WTC11 (cell line): ENCODE measurements at regions not wholly inside any gene's neighbourhood (a gene's known extent, or its start where the extent isn't known, plus 50 kb on each side); places are given as distances from the start of the nearest gene placed in this dataset.

Experiments
- ATAC-seq: fragments of 200-7000 bp; cut with Tn5 transposase; 2 replicates; pipeline ENCODE4 v1.10.0; 2021; ENCODE audit warnings: mild to moderate bottlenecking, moderate library complexity
- CTCF ChIA-PET: fragments of 300-600 bp; sonication (Branson Sonifier 250); formaldehyde crosslinking; loops from one replicate; lab custom pipeline; 2021; ENCODE audit warnings: antibody characterized with exemption; lab: Charles Lee
- POLR2A ChIA-PET: fragments of 350-600 bp; sonication (Branson Sonifier 250); formaldehyde crosslinking; loops from one replicate; lab custom pipeline; 2021; ENCODE audit warnings: antibody characterized with exemption; lab: Charles Lee
- DNase-seq: peaks from one replicate; pipeline ENCODE4 v3.0.0; 2021; ENCODE audit warnings: low spot score
- H3K27ac Mint-ChIP-seq: 2 replicates; pipeline ENCODE4 v1.8.0; 2021; ENCODE audit warnings: mixed read lengths
- H3K27me3 Mint-ChIP-seq: 2 replicates; pipeline ENCODE4 v1.8.0; 2021; ENCODE audit warnings: low read depth, mild to moderate bottlenecking, moderate library complexity, mixed read lengths
- H3K36me3 Mint-ChIP-seq: 2 replicates; pipeline ENCODE4 v1.8.0; 2021; ENCODE audit warnings: mixed read lengths
- H3K4me1 Mint-ChIP-seq: 2 replicates; pipeline ENCODE4 v1.8.0; 2022; ENCODE audit warnings: mixed read lengths
- H3K4me3 Mint-ChIP-seq: 2 replicates; pipeline ENCODE4 v1.8.0; 2021; ENCODE audit warnings: mild to moderate bottlenecking, moderate library complexity, mixed read lengths
- H3K9me3 Mint-ChIP-seq: 2 replicates; pipeline ENCODE4 v1.8.0; 2021; ENCODE audit warnings: mixed read lengths
- AR ChIP-seq: fragments of 250-450 bp; sonication (Bioruptor Pico); IDR thresholded peaks from 2 replicates; pipeline ENCODE4 v1.9.0; 2021; ENCODE audit warnings: mild to moderate bottlenecking
- ARID4B ChIP-seq: sonication (generic); formaldehyde crosslinking; IDR thresholded peaks from 2 replicates; pipeline ENCODE4 v1.8.0; 2023; ENCODE audit warnings: missing genetic modification reagents, mild to moderate bottlenecking, borderline replicate concordance
- ATF2 ChIP-seq: sonication (generic); formaldehyde crosslinking; IDR thresholded peaks from 2 replicates; pipeline ENCODE4 v1.8.1; 2022; ENCODE audit warnings: low read depth, missing genetic modification reagents, borderline replicate concordance
- ETV6 ChIP-seq: sonication (generic); formaldehyde crosslinking; IDR thresholded peaks from 2 replicates; pipeline ENCODE4 v1.8.1; 2022; ENCODE audit warnings: mild to moderate bottlenecking, missing genetic modification reagents
- GABPB1 ChIP-seq: sonication (generic); formaldehyde crosslinking; IDR thresholded peaks from 2 replicates; pipeline ENCODE4 v1.8.1; 2023; ENCODE audit warnings: mild to moderate bottlenecking, missing genetic modification reagents
- GRHL2 ChIP-seq: fragments of 250-450 bp; sonication (Bioruptor Pico); IDR thresholded peaks from 2 replicates; pipeline ENCODE4 v1.8.0; 2022; ENCODE audit warnings: mild to moderate bottlenecking, moderate library complexity; ENCODE audit not compliant: insufficient replicate concordance, severe bottlenecking
- MLX ChIP-seq: sonication (generic); formaldehyde crosslinking; IDR thresholded peaks from 2 replicates; pipeline ENCODE4 v1.8.1; 2023; ENCODE audit warnings: mild to moderate bottlenecking, missing genetic modification reagents, moderate library complexity
- NFE2L1 ChIP-seq: sonication (generic); formaldehyde crosslinking; IDR thresholded peaks from 2 replicates; pipeline ENCODE4 v1.8.1; 2023; ENCODE audit warnings: missing genetic modification reagents
- TCF7 ChIP-seq: sonication (generic); formaldehyde crosslinking; IDR thresholded peaks from 2 replicates; pipeline ENCODE4 v1.8.0; 2022; ENCODE audit warnings: mild to moderate bottlenecking, low read depth, missing genetic modification reagents, moderate library complexity
- ZBTB43 ChIP-seq: sonication (generic); formaldehyde crosslinking; IDR thresholded peaks from 2 replicates; pipeline ENCODE4 v1.8.1; 2023; ENCODE audit warnings: mild to moderate bottlenecking, missing genetic modification reagents
- ZNF232 ChIP-seq: sonication (generic); formaldehyde crosslinking; IDR thresholded peaks from 2 replicates; pipeline ENCODE4 v1.8.0; 2022; ENCODE audit warnings: mild to moderate bottlenecking, missing genetic modification reagents
- ZNF396 ChIP-seq: fragments of 250-450 bp; sonication (Bioruptor Pico); IDR thresholded peaks from 2 replicates; pipeline ENCODE4 v1.8.0; 2021; ENCODE audit warnings: mild to moderate bottlenecking, moderate library complexity, borderline replicate concordance
- ZNF416 ChIP-seq: fragments of 250-450 bp; sonication (Bioruptor Pico); IDR thresholded peaks from 2 replicates; pipeline ENCODE4 v1.9.0; 2021; ENCODE audit warnings: mild to moderate bottlenecking, inconsistent platforms
- ZNF423 ChIP-seq: fragments of 250-450 bp; sonication (Bioruptor Pico); IDR thresholded peaks from 2 replicates; pipeline ENCODE4 v2.1.2; 2022; ENCODE audit warnings: mild to moderate bottlenecking, moderate library complexity
- ZNF512 ChIP-seq: sonication (generic); formaldehyde crosslinking; IDR thresholded peaks from 2 replicates; pipeline ENCODE4 v1.8.1; 2022; ENCODE audit warnings: missing genetic modification reagents, borderline replicate concordance
- ZNF532 ChIP-seq: fragments of 250-450 bp; sonication (Bioruptor Pico); IDR thresholded peaks from 2 replicates; pipeline ENCODE4 v1.9.0; 2021; ENCODE audit warnings: mild to moderate bottlenecking, borderline replicate concordance

- POLR2A ChIA-PET = no interaction called here
- no peak for TF ChIP-seq AR (CRISPR knock-in tag)
- TF ChIP-seq ZNF423 (CRISPR knock-in tag) = no peak
- no peak for TF ChIP-seq ZNF416 (CRISPR knock-in tag)
- no peak for TF ChIP-seq ZNF532
- TF ChIP-seq ZNF396 (CRISPR knock-in tag) = no peak
- TF ChIP-seq ZBTB43 = no peak
- TF ChIP-seq MLX = no peak
- no peak for TF ChIP-seq GRHL2 (CRISPR knock-in tag)
- no peak for TF ChIP-seq ETV6
- no peak for TF ChIP-seq NFE2L1
- TF ChIP-seq ZNF512 (CRISPR knock-in tag) = no peak
- TF ChIP-seq TCF7 (CRISPR knock-in tag) = no peak
- no peak for TF ChIP-seq GABPB1 (CRISPR knock-in tag)
- no peak for TF ChIP-seq ARID4B (CRISPR knock-in tag)
- no peak for TF ChIP-seq ZNF232 (CRISPR knock-in tag)
- no peak for TF ChIP-seq ATF2 (CRISPR knock-in tag)
- Mint-ChIP-seq H3K36me3 (no peaks in the 10 kb centered on the region; the same call in 1 of the 2 replicates), H3K4me3 (no peak overlapping the region), H3K27ac (no peak overlapping the region), H3K9me3 (peaks cover 9% of the 10 kb centered on the region), H3K27me3 (peaks cover 3% of the 10 kb centered on the region; the same call in 1 of the 2 replicates), H3K4me1 (no peaks in the 10 kb centered on the region)
- ATAC-seq = no peak
- CTCF ChIA-PET = no interaction called here
- DNase-seq = no peak
Measured at GRCh38 chr2:217090024-217090473, 230.2 kb upstream of the TNP1 start.
